Ovary (tissue), 3 donors: ENCODE measurements at regions not wholly inside any gene's neighbourhood (a gene's known extent, or its start where the extent isn't known, plus 50 kb on each side); places are given as distances from the start of the nearest gene placed in this dataset.

Source experiments
- EP300 ChIP-seq: sonication (generic); formaldehyde crosslinking; IDR thresholded peaks from one replicate; pipeline ENCODE4 v1.6.1; 2017; ENCODE audit warnings: antibody characterized with exemption
- POLR2A ChIP-seq: fragments of 450-650 bp; IDR thresholded peaks from one replicate; pipeline ENCODE4 v1.6.1; 2017; ENCODE audit warnings: antibody characterized with exemption, mild to moderate bottlenecking, moderate library complexity
- TF ChIP-seq, protein P1 (sequence below), 3 donors: fragments of 450-650 bp in 2 of 3; fragments of 200-600 bp in 1 of 3; IDR thresholded peaks; one replicate each; pipeline versions ENCODE4 v1.5.1 to v1.8.0; 2016 to 2022; ENCODE audit warnings: antibody characterized with exemption in 3 of 3, mild to moderate bottlenecking in 1 of 3
- donor health status: DM: no; HTN: no; CAD: no.

DNA sequence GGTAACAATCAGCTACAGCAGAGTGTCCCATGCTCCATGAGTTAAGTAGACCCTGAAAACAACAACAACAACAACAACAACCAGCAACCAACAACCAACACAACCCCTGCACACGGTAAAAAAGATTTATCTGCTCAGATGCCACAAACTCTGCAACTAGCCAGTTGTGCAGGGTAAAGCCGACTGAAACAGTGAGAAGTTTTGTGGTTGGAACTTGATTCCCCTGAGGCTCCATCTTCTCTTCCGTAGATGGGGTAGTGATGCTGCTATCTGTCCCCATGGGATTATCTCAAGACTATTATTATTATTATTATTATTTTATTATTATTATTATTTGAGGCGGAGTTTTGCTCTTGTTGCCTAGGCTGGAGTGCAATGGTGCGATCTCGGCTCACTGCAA is 50.6 kb upstream of the RAPGEF2 start:
- TF ChIP-seq, protein P1, sequence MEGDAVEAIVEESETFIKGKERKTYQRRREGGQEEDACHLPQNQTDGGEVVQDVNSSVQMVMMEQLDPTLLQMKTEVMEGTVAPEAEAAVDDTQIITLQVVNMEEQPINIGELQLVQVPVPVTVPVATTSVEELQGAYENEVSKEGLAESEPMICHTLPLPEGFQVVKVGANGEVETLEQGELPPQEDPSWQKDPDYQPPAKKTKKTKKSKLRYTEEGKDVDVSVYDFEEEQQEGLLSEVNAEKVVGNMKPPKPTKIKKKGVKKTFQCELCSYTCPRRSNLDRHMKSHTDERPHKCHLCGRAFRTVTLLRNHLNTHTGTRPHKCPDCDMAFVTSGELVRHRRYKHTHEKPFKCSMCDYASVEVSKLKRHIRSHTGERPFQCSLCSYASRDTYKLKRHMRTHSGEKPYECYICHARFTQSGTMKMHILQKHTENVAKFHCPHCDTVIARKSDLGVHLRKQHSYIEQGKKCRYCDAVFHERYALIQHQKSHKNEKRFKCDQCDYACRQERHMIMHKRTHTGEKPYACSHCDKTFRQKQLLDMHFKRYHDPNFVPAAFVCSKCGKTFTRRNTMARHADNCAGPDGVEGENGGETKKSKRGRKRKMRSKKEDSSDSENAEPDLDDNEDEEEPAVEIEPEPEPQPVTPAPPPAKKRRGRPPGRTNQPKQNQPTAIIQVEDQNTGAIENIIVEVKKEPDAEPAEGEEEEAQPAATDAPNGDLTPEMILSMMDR (IDR thresholded peaks at IDR 0.05) = no peak
- no peak for TF ChIP-seq EP300
- no peak for TF ChIP-seq POLR2A
